Testis (tissue), 2 donors: ENCODE measurements at regions not wholly inside any gene's neighbourhood (a gene's known extent, or its start where the extent isn't known, plus 50 kb on each side); places are given as distances from the start of the nearest gene placed in this dataset.

Experiments used
- DNase-seq: peaks from one replicate; pipeline ENCODE4 v3.0.0-alpha.2; 2019
- H3K27ac ChIP-seq, 2 donors: fragments of 200-600 bp; sonication (generic); one replicate each; pipeline ENCODE4 v1.5.1; 2019
- H3K27me3 ChIP-seq: fragments of 200-600 bp; sonication (generic); one replicate; pipeline ENCODE4 v1.5.1; 2019
- H3K36me3 ChIP-seq: fragments of 200-600 bp; sonication (generic); one replicate; pipeline ENCODE4 v1.5.1; 2017; ENCODE audit warnings: low read depth; ENCODE audit errors: missing control alignments
- H3K4me1 ChIP-seq: fragments of 200-600 bp; sonication (generic); one replicate; pipeline ENCODE4 v1.5.1; 2019
- H3K4me3 ChIP-seq, 2 donors: fragments of 200-600 bp; sonication (generic); one replicate each; pipeline ENCODE4 v1.5.1; 2017 to 2019
- H3K9me3 ChIP-seq: fragments of 200-600 bp; sonication (generic); one replicate; pipeline ENCODE4 v1.5.1; 2017
- POLR2A ChIP-seq: fragments of 450-650 bp; IDR thresholded peaks from one replicate; pipeline ENCODE4 v1.6.1; 2017; ENCODE audit warnings: antibody characterized with exemption, mild to moderate bottlenecking, moderate library complexity
- WGBS, 2 donors: methylation state at CpG; one replicate each; pipeline ENCODE4 v1.1.5; 2018; 5-methylcytosine and 5-hydroxymethylcytosine counted together
- intact Hi-C: fragments of 100-400 bp; cut with DNase I; formaldehyde crosslinking; loops from one replicate; pipeline ENCODE4 v1.15.1; 2023; ENCODE audit warnings: low total_unique reads
- TF ChIP-seq, protein P1 (sequence below), 3 experiments: fragments of 450-650 bp in 2 of 3; fragments of 200-600 bp in 1 of 3; sonication (generic) in 1 of 3; IDR thresholded peaks; one replicate each; pipeline ENCODE4 v1.5.1; 2016 to 2019; ENCODE audit warnings: antibody characterized with exemption in 3 of 3, mild to moderate bottlenecking in 2 of 3, moderate library complexity in 1 of 3

DNA sequence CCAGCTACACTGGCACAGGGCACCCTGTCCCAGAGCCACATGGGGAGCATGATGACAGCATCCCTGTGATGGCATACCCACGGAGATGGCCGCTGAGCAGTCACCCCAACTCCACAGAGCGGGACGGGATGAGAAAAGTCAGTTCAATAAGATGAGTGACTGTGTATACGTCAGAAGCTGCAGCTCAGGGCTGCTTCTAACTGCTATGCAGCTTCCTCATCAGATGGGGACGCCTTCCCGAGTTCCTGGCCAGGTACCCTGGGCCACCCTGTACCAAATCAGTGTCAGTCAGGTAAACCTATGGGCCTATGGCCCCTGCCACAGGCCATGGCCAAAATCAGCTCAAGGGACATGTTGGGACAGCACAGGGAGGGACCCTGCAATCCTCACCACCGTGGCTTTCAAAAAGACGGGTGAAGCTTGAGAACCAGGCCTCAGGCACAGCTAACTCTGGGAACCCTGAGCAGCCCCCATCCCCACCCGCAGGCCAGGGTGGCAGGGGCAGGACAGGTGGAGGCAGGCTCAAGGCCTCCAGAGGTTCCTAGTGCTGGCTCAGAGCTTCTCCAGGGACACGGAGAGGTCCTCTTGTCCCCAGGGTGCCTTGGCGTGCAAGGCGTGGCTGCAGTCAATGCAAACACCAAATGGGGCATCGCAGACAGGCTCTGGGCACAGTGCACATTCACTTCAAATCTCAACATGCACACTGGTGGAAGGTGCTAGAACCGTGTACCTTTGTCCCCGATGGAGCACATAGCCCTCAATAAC is 122.4 kb downstream of the TUBA3C start:
- Histone ChIP-seq H3K9me3 (no peaks in the 10 kb centered on the region), H3K27me3 (no peaks in the 10 kb centered on the region), H3K27ac (no peak overlapping the region), H3K4me1 (no peaks in the 10 kb centered on the region), H3K36me3 (no peaks in the 10 kb centered on the region), H3K4me3 (no peak overlapping the region)
- intact Hi-C loops, result no loop called here
- DNase-seq, result no peak
- TF ChIP-seq, protein P1, sequence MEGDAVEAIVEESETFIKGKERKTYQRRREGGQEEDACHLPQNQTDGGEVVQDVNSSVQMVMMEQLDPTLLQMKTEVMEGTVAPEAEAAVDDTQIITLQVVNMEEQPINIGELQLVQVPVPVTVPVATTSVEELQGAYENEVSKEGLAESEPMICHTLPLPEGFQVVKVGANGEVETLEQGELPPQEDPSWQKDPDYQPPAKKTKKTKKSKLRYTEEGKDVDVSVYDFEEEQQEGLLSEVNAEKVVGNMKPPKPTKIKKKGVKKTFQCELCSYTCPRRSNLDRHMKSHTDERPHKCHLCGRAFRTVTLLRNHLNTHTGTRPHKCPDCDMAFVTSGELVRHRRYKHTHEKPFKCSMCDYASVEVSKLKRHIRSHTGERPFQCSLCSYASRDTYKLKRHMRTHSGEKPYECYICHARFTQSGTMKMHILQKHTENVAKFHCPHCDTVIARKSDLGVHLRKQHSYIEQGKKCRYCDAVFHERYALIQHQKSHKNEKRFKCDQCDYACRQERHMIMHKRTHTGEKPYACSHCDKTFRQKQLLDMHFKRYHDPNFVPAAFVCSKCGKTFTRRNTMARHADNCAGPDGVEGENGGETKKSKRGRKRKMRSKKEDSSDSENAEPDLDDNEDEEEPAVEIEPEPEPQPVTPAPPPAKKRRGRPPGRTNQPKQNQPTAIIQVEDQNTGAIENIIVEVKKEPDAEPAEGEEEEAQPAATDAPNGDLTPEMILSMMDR (IDR thresholded peaks at IDR 0.05), result no peak
- no peak for TF ChIP-seq POLR2A
- 69 to 79% methylated on average over 3 to 15 of the region's 16 CpGs for WGBS, 2 donors

DNA sequence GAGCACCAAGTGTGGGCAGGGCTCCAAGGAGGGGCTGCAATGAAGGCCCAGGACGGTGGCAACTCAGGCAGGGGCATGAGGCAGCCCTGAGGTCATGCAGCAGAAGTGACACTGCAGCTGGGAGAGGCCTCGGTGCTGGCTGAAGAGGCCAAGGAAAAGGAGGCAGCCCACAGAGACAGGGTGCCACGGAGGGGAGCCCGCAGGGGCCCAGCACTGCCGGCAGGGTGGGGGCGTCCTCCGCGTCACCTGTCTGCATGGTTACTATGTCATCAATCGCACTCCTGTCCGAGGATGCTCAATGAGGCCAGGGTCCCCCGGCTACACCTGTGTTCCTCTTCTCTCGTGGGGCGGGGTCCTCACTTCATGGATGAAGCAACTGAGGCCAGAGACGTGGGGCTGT is 123.1 kb downstream of the TUBA3C start:
- Histone ChIP-seq H3K9me3 (no peaks in the 10 kb centered on the region), H3K36me3 (no peaks in the 10 kb centered on the region), H3K27me3 (no peaks in the 10 kb centered on the region), H3K4me1 (no peaks in the 10 kb centered on the region), H3K27ac (no peak overlapping the region), H3K4me3 (no peak overlapping the region)
- no peak for DNase-seq
- WGBS, 2 donors, result 76 to 81% methylated on average over 10 to 14 of the region's 14 CpGs
- TF ChIP-seq POLR2A, result no peak
- TF ChIP-seq, protein P1 (IDR thresholded peaks at IDR 0.05), result no peak
- intact Hi-C loops, result no loop called here

DNA sequence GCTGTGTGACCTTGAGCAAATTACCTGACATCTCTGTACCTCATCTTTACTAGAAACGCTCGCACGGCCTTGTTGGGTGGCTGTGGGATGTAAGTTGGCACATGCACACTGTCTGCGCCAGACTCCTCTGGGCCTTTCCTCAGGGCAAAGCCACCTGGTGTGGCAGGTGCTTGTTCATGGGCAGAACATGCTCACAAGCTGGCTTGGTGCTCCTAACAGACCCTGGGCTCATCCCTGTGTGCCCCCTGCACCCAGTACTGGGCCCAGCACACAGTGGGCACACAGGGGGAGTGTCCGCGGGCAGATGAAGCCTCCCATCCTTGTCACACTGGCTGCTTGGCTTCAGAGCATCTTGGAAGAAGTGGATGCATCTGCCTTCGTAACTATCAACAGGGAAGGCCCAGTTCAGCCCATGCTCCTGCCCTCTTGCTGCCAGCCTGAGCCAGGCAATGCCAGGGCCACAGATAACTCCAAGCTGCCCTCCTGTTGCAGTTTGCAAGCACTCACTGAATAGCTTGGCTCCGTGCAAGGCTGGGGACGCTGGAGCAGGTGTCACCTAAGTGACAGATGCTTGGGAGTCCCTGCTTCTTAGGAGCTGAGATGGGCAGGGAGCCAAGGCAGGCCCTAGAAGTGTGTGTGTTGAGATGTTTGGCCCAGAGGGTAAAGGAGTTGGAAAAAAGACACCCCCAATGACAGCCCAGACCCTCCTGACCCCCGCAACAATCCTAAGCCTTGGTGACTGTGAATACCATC is 123.9 kb downstream of the TUBA3C start:
- Histone ChIP-seq H3K27me3 (no peaks in the 10 kb centered on the region), H3K36me3 (no peaks in the 10 kb centered on the region), H3K9me3 (no peaks in the 10 kb centered on the region), H3K4me3 (no peak overlapping the region), H3K27ac (no peak overlapping the region), H3K4me1 (no peaks in the 10 kb centered on the region)
- no peak for DNase-seq
- TF ChIP-seq POLR2A, result no peak
- TF ChIP-seq, protein P1 (IDR thresholded peaks at IDR 0.05), result no peak
- WGBS, 2 donors, result 85 to 96% methylated on average over 4 to 10 of the region's 10 CpGs
- intact Hi-C loops, result no loop called here

DNA sequence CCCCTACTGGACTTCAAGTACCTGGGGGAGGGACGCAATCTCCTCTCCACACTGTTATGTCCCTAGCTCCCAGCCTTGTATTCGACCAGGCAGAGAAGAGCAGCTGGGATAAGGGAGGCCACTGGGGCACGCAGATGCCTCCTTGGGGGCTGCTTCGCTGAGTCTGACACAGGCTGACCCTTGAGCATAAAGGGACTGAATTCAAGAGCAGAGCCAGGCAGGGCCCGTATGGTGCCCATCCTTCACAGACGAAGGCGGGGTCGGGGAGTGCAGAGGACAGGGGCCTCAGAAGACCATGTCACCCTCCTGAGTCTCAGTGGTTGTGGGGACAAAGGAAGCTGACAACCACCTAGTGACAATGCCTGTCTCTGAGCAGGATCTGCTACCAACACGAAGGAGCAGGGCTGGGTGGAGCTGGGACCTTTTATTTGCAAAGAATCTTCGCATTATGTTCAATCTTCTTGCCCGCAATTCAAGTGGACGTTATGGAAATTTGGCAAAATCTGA is 124.6 kb downstream of the TUBA3C start:
- DNase-seq, result no peak
- H3K9me3 ChIP-seq, result no peaks in the 10 kb centered on the region
- 81 to 92% methylated on average over 9 to 12 of the region's 12 CpGs for whole genome bisulfite sequencing, 2 donors
- intact Hi-C loops, result no loop called here
- H3K36me3 ChIP-seq, result no peaks in the 10 kb centered on the region
- TF ChIP-seq POLR2A, result no peak
- TF ChIP-seq, protein P1 (IDR thresholded peaks at IDR 0.05), result no peak
- no peaks in the 10 kb centered on the region for H3K27me3 ChIP-seq
- H3K4me1 ChIP-seq, result no peaks in the 10 kb centered on the region
- no peak overlapping the region for H3K4me3 ChIP-seq
- no peak overlapping the region for H3K27ac ChIP-seq
